VCaP (cell line): ENCODE measurements at regions not wholly inside any gene's neighbourhood (a gene's known extent, or its start where the extent isn't known, plus 50 kb on each side); places are given as distances from the start of the nearest gene placed in this dataset.

Experiments
- H3K27ac ChIP-seq: fragments of 450-650 bp; 2 replicates; pipeline ENCODE4 v1.5.1; 2017
- CTCF ChIP-seq: fragments of 450-650 bp; conservative IDR thresholded peaks from 2 replicates; pipeline ENCODE4 v1.5.1; 2017; ENCODE audit warnings: mild to moderate bottlenecking, moderate library complexity

- no peak for TF ChIP-seq CTCF
- no peak overlapping the region for H3K27ac ChIP-seq
Measured at GRCh38 chr4:134019657-134020056, 181.9 kb downstream of the PABPC4L start.

DNA sequence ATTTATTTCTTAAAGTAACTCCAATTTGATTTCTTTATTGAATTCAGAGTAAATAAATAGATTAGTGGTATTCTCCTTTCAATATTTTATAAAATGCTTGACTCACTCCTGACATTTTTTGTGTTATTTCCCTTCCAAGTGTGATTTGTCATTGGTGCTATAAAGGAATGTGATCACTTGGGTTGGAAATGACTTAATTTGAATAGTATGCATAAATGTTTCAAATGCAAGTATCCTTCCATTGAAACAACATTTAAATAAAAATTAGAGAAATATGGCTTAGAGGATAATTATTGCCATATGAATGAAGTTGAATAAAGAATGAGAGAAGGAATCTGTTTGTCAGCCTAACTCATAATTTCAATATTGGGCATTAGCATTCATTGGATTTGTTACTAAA is 182.7 kb downstream of the PABPC4L start:
- TF ChIP-seq CTCF = no peak
- no peak overlapping the region for H3K27ac ChIP-seq

- TF ChIP-seq CTCF = no peak
- H3K27ac ChIP-seq = no peak overlapping the region
Measured at GRCh38 chr4:134001057-134001456, 200.5 kb downstream of the PABPC4L start.

- H3K27ac ChIP-seq = no peak overlapping the region
- no peak for TF ChIP-seq CTCF
Measured at GRCh38 chr4:133997436-133997835, 204.2 kb downstream of the PABPC4L start.

- no peak for TF ChIP-seq CTCF
- no peak overlapping the region for H3K27ac ChIP-seq
Measured at GRCh38 chr4:133996431-133997121, 205.0 kb downstream of the PABPC4L start.

DNA sequence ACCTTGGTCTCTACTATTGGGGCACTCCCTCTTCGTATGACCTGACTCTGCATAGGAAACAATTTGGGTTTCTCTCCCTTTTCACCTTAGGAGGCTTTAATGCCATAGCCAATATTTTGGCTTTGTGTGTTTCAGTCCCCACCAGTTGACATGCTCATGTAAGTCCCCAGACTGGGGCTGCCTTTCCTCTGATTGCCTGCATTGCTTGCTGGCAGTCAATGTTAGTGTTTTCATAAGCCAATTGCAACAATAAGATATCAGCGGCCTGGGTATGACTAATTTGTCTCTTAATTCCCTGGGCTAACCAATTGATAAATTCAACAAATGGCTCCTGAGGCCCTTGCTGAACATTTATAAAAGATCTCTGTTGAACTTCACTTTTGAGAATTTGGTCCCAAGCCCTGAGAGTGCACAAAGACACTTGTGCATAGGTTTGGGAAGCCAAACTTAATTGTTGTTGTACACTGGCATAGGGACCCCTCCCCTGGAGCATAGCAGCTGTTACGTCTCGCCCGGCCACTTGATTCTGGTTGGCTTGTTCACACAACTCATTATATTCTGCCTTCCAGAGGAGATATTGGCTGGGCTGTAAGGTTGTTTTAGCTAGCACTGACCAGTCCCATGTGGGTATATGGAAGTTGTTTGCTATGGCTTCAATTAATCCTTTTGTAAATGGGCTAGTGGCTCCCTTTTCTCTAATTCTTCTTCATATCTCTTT is 206.2 kb downstream of the PABPC4L start:
- no peak for TF ChIP-seq CTCF
- no peak overlapping the region for H3K27ac ChIP-seq

DNA sequence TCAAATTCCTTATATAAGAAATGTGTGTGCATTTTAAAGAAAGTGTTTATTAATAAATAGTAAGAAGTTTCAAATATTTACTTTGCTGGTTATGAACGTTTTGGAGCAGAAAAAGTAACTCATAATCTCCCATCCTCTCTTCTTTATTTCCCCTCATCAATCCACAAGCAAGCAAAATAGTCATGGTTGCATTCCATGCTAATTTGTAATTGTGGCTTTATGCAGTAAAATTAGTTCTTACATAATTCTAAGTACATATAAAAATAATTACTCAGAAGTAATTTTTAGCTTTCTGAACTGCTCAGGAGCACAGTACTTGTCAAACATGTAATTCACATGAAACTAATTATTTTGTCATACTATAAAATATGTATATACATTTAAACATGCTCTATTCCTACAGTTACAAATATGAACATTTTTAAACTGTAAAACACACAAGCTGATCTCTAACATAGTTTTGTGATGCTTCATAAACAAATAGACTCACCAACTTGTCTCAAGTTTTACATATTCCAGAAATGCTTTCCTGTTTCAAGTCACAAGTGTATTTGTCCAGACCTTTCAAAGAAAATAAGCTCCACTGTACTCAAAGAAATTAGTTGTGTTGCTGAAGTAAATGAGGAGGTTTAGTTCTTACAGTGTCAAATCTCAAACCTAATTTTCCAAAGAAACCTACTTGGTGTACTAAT is 218.9 kb downstream of the PABPC4L start:
- no peak overlapping the region for H3K27ac ChIP-seq
- TF ChIP-seq CTCF = no peak
